ENCODE measurements at regions not wholly inside any gene's neighbourhood (a gene's known extent, or its start where the extent isn't known, plus 50 kb on each side); places are given as distances from the start of the nearest gene placed in this dataset.

- no peak for TF ChIP-seq CTCF (IDR thresholded peaks at IDR 0.05 in 2 of 3, conservative IDR thresholded peaks at IDR 0.05 in 1 of 3; ENCODE audit: borderline replicate concordance in 1 of 3, insufficient read depth in 1 of 3, low read depth in 2 of 3, low read length in 2 of 3)
- TF ChIP-seq SP1 (IDR thresholded peaks at IDR 0.05; ENCODE audit: low read depth), result no peak
- TF ChIP-seq RAD21 (IDR thresholded peaks at IDR 0.05; ENCODE audit: low read depth), result no peak
- no peak for TF ChIP-seq EGR1 (IDR thresholded peaks at IDR 0.05; ENCODE audit: low read depth)
- TF ChIP-seq ATF3 (IDR thresholded peaks at IDR 0.05), result no peak
- no peak for TF ChIP-seq POLR2A (IDR thresholded peaks at IDR 0.05; ENCODE audit: borderline replicate concordance, extremely low read depth, insufficient read depth, insufficient read length)
- TF ChIP-seq EZH2 (IDR thresholded peaks at IDR 0.05), result no peak
- TF ChIP-seq ZBTB33 (IDR thresholded peaks at IDR 0.05; ENCODE audit: extremely low read depth, insufficient replicate concordance, low read length), result no peak
- no peak for TF ChIP-seq EZH2phosphoT487 (IDR thresholded peaks at IDR 0.05; ENCODE audit: borderline replicate concordance)
- no peak for TF ChIP-seq MAX (IDR thresholded peaks at IDR 0.05)
- no peak for TF ChIP-seq TCF7L2 (IDR thresholded peaks at IDR 0.05; ENCODE audit: borderline replicate concordance, extremely low read depth, insufficient read depth, insufficient read length)
- TF ChIP-seq FOSL1 (IDR thresholded peaks at IDR 0.05; ENCODE audit: low read depth), result no peak
- no peak for TF ChIP-seq POLR2AphosphoS5 (IDR thresholded peaks at IDR 0.05; ENCODE audit: low read depth, low read length)
Measured at GRCh38 chr20:41989039-41989679, 371.0 kb upstream of the CHD6 start.
